Liver (tissue), 8 donors: ENCODE measurements at regions not wholly inside any gene's neighbourhood (a gene's known extent, or its start where the extent isn't known, plus 50 kb on each side); places are given as distances from the start of the nearest gene placed in this dataset.
"Not testable (repeated sequence)": the region's sequence is repeated elsewhere in the genome, so short reads cannot be mapped to it uniquely, and the experiment has no call there.

Experiments
- DNase-seq: peaks from one replicate; pipeline ENCODE4 v3.0.0-alpha.2; 2017; ENCODE audit warnings: low spot score
- H3K27ac ChIP-seq, 2 donors: one replicate each; pipeline ENCODE4 v1.7.0; 2013; ENCODE audit warnings: inconsistent platforms in 2 of 2, low read length in 2 of 2, control low read depth in 1 of 2, low read depth in 1 of 2, mild to moderate bottlenecking in 1 of 2
- H3K27me3 ChIP-seq, 4 donors: one replicate each; pipeline versions ENCODE4 v1.6.1 to v1.7.0; 2013; ENCODE audit warnings: low read length in 3 of 4, inconsistent platforms in 1 of 4, mild to moderate bottlenecking in 1 of 4, moderate library complexity in 1 of 4; ENCODE audit not compliant: control insufficient read depth in 4 of 4, insufficient read depth in 4 of 4
- H3K36me3 ChIP-seq, 4 donors: one replicate each; pipeline versions ENCODE4 v1.6.1 to v1.7.0; 2013; ENCODE audit warnings: low read length in 3 of 4, mild to moderate bottlenecking in 3 of 4, low read depth in 1 of 4, moderate library complexity in 1 of 4; ENCODE audit not compliant: control insufficient read depth in 4 of 4, insufficient read depth in 3 of 4
- H3K4me1 ChIP-seq, 4 donors: one replicate each; pipeline versions ENCODE4 v1.6.1 to v1.7.0; 2013; ENCODE audit warnings: low read length in 3 of 4, mild to moderate bottlenecking in 3 of 4, moderate library complexity in 1 of 4; ENCODE audit not compliant: control insufficient read depth in 4 of 4, insufficient read depth in 4 of 4
- H3K4me3 ChIP-seq, 3 donors: one replicate each; pipeline versions ENCODE4 v1.6.1 to v1.7.0; 2013; ENCODE audit warnings: low read length in 3 of 3, control low read depth in 1 of 3, low read depth in 1 of 3, mild to moderate bottlenecking in 1 of 3
- H3K9ac ChIP-seq, 2 donors: one replicate each; pipeline ENCODE4 v1.7.0; 2013; ENCODE audit warnings: low read length in 2 of 2, mild to moderate bottlenecking in 2 of 2, moderate library complexity in 2 of 2, control low read depth in 1 of 2, low read depth in 1 of 2
- H3K9me3 ChIP-seq, 4 donors: one replicate each; pipeline versions ENCODE4 v1.6.1 to v1.7.0; 2013; ENCODE audit warnings: low read length in 3 of 4; ENCODE audit not compliant: control insufficient read depth in 4 of 4
- EGR1 ChIP-seq, 2 donors: IDR thresholded peaks; 2 replicates each; pipeline ENCODE4 v1.6.1; 2016 to 2018; ENCODE audit warnings: antibody characterized with exemption in 2 of 2, low read depth in 2 of 2
- FOXA1 ChIP-seq: IDR thresholded peaks from 2 replicates; pipeline ENCODE4 v1.6.1; 2016; ENCODE audit warnings: antibody characterized with exemption
- FOXA2 ChIP-seq: IDR thresholded peaks from 2 replicates; pipeline ENCODE4 v1.6.1; 2016; ENCODE audit warnings: antibody characterized with exemption
- GABPA ChIP-seq, 2 donors: IDR thresholded peaks in 1 of 2; conservative IDR thresholded peaks in 1 of 2; 2 replicates each; pipeline ENCODE4 v1.6.1; 2016; ENCODE audit warnings: antibody characterized with exemption in 2 of 2, mild to moderate bottlenecking in 1 of 2, moderate library complexity in 1 of 2
- HNF4A ChIP-seq, 2 donors: conservative IDR thresholded peaks; 2 replicates each; pipeline ENCODE4 v1.6.1; 2016; ENCODE audit warnings: antibody characterized with exemption in 2 of 2, mild to moderate bottlenecking in 2 of 2
- JUND ChIP-seq, 2 donors: IDR thresholded peaks; 2 replicates each; pipeline ENCODE4 v1.6.1; 2016; ENCODE audit warnings: antibody characterized with exemption in 2 of 2
- RAD21 ChIP-seq, 2 donors: IDR thresholded peaks; 2 replicates each; pipeline ENCODE4 v1.6.1; 2016; ENCODE audit warnings: antibody characterized with exemption in 2 of 2, mild to moderate bottlenecking in 2 of 2
- RXRA ChIP-seq, 2 donors: IDR thresholded peaks; 2 replicates each; pipeline ENCODE4 v1.6.1; 2017 to 2018; ENCODE audit warnings: antibody characterized with exemption in 2 of 2, mild to moderate bottlenecking in 1 of 2
- SP1 ChIP-seq: IDR thresholded peaks from 2 replicates; pipeline ENCODE4 v1.6.1; 2018; ENCODE audit warnings: antibody characterized with exemption, mild to moderate bottlenecking
- YY1 ChIP-seq: IDR thresholded peaks from 2 replicates; pipeline ENCODE4 v1.6.1; 2016; ENCODE audit warnings: antibody characterized with exemption, mild to moderate bottlenecking
- WGBS: extraction: QIAGEN DNeasy Blood & Tissue Kit; methylation state at CpG from one replicate; pipeline ENCODE4 v1.1.7; 2013; 5-methylcytosine and 5-hydroxymethylcytosine counted together
- TF ChIP-seq, protein P1 (sequence below): IDR thresholded peaks from 2 replicates; pipeline ENCODE4 v1.6.1; 2016; ENCODE audit warnings: antibody characterized with exemption, mild to moderate bottlenecking
- TF ChIP-seq, protein P2 (sequence below): IDR thresholded peaks from 2 replicates; pipeline ENCODE4 v1.6.1; 2016; ENCODE audit warnings: antibody characterized with exemption
- TF ChIP-seq, protein P3 (sequence below): fragments of 150-350 bp; IDR thresholded peaks from 2 replicates; pipeline ENCODE4 v1.5.1; 2017; ENCODE audit warnings: improper control_type of control experiment, low read depth, low read length; ENCODE audit not compliant: missing input control
- donor health status: healthy.
- donor health status: healthy.
- donor health status: healthy.
- donor health status: healthy.
- donor health status: healthy.

DNA sequence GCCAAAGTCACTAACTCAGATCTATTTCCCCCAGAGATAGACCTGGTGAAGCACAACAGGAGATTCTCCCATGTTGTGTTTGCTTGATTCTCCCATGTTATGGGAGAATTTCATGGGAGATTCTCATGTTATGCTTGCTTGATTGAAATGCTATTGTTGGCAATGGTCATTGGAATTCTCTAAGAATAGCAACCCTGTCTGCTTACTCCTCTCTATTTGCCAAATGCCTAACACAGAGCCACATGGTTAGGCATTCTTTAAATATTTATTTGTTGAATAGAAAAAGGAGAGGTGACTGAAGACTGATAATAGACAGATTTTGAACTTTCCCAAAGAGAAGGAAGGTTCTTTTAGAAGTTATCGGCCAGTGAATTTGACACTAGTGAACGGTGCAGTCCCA is 111.5 kb upstream of the MPHOSPH6 start (continued):
- TF ChIP-seq, protein P1, sequence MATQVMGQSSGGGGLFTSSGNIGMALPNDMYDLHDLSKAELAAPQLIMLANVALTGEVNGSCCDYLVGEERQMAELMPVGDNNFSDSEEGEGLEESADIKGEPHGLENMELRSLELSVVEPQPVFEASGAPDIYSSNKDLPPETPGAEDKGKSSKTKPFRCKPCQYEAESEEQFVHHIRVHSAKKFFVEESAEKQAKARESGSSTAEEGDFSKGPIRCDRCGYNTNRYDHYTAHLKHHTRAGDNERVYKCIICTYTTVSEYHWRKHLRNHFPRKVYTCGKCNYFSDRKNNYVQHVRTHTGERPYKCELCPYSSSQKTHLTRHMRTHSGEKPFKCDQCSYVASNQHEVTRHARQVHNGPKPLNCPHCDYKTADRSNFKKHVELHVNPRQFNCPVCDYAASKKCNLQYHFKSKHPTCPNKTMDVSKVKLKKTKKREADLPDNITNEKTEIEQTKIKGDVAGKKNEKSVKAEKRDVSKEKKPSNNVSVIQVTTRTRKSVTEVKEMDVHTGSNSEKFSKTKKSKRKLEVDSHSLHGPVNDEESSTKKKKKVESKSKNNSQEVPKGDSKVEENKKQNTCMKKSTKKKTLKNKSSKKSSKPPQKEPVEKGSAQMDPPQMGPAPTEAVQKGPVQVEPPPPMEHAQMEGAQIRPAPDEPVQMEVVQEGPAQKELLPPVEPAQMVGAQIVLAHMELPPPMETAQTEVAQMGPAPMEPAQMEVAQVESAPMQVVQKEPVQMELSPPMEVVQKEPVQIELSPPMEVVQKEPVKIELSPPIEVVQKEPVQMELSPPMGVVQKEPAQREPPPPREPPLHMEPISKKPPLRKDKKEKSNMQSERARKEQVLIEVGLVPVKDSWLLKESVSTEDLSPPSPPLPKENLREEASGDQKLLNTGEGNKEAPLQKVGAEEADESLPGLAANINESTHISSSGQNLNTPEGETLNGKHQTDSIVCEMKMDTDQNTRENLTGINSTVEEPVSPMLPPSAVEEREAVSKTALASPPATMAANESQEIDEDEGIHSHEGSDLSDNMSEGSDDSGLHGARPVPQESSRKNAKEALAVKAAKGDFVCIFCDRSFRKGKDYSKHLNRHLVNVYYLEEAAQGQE: no peak
- TF ChIP-seq HNF4A (conservative IDR thresholded peaks at IDR 0.05) (no peak), RXRA (IDR thresholded peaks at IDR 0.05) (no peak), JUND (IDR thresholded peaks at IDR 0.05) (no peak), GABPA (IDR thresholded peaks at IDR 0.05 in 1 of 2, conservative IDR thresholded peaks at IDR 0.05 in 1 of 2) (no peak)

DNA sequence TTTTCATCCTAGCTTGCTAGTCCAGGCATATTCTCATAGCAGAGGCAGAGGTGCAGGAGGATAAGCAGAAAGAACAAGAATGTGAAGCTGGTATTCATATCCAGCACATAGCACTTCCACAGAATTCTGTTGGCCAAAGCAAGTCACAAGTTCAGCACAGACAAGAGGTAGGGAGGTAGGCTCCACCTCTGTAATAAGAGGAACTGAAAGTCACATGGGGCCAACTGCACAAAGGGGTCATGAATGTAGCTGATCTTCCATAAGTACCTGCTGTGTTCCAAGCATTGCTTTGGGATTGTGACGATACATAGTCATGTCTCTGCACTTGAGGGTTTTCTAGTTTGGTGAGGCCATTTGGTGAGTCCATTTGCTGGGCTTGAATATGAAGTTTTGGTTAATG is 110.8 kb upstream of the MPHOSPH6 start:
- WGBS: 97% methylated on average over 1 of the region's 1 CpG
- TF ChIP-seq EGR1 (IDR thresholded peaks at IDR 0.05; ENCODE audit: low read depth in 2 of 2) (no peak), JUND (IDR thresholded peaks at IDR 0.05) (no peak), RAD21 (IDR thresholded peaks at IDR 0.05) (no peak), SP1 (no peak), FOXA1 (no peak), FOXA2 (no peak), YY1 (no peak), RXRA (IDR thresholded peaks at IDR 0.05) (no peak)
- TF ChIP-seq, protein P2, sequence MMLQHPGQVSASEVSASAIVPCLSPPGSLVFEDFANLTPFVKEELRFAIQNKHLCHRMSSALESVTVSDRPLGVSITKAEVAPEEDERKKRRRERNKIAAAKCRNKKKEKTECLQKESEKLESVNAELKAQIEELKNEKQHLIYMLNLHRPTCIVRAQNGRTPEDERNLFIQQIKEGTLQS: no peak
- TF ChIP-seq, protein P3, sequence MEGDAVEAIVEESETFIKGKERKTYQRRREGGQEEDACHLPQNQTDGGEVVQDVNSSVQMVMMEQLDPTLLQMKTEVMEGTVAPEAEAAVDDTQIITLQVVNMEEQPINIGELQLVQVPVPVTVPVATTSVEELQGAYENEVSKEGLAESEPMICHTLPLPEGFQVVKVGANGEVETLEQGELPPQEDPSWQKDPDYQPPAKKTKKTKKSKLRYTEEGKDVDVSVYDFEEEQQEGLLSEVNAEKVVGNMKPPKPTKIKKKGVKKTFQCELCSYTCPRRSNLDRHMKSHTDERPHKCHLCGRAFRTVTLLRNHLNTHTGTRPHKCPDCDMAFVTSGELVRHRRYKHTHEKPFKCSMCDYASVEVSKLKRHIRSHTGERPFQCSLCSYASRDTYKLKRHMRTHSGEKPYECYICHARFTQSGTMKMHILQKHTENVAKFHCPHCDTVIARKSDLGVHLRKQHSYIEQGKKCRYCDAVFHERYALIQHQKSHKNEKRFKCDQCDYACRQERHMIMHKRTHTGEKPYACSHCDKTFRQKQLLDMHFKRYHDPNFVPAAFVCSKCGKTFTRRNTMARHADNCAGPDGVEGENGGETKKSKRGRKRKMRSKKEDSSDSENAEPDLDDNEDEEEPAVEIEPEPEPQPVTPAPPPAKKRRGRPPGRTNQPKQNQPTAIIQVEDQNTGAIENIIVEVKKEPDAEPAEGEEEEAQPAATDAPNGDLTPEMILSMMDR: no peak
- TF ChIP-seq, protein P1: no peak

DNA sequence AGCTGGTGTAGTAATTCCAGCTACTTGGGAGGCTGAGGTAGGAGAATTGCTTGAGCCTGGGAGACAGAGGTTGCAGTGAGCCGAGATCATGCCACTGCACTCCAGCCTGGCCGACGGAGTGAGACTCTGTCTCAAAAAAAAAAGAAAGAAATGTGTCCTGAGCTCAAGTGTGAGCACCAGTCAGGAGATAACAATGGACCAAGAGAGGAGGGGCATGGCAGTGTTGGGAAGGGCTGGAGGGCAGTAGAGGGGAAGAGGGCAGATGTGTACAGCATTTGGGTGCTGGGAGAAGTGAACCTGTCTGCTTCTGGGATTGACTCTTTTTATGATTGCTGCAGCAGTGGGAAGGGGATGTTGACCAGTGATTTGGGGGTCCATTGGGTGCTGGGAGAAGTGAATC is 105.3 kb upstream of the MPHOSPH6 start:
- H3K27me3 ChIP-seq, H3K36me3 ChIP-seq, H3K4me1 ChIP-seq, H3K9ac ChIP-seq, H3K27ac ChIP-seq, H3K9me3 ChIP-seq, H3K4me3 ChIP-seq, DNase-seq: not testable (repeated sequence)
- 93% methylated on average over 3 of the region's 3 CpGs for WGBS

More for the DNA sequence above, 110.8 kb upstream of the MPHOSPH6 start:
- no peaks in the 10 kb centered on the region for H3K36me3 ChIP-seq
- H3K9ac ChIP-seq: no peak overlapping the region
- peaks cover 0 to 3% (median 0%) of the 10 kb centered on the region in 4 donors for H3K27me3 ChIP-seq
- H3K9me3 ChIP-seq: no peaks in the 10 kb centered on the region
- H3K27ac ChIP-seq: no peak overlapping the region
- DNase-seq: no peak
- no peak overlapping the region for H3K4me3 ChIP-seq
- no peaks in the 10 kb centered on the region for H3K4me1 ChIP-seq
